ENCODE measurements at regions not wholly inside any gene's neighbourhood (a gene's known extent, or its start where the extent isn't known, plus 50 kb on each side); places are given as distances from the start of the nearest gene placed in this dataset.

DNA sequence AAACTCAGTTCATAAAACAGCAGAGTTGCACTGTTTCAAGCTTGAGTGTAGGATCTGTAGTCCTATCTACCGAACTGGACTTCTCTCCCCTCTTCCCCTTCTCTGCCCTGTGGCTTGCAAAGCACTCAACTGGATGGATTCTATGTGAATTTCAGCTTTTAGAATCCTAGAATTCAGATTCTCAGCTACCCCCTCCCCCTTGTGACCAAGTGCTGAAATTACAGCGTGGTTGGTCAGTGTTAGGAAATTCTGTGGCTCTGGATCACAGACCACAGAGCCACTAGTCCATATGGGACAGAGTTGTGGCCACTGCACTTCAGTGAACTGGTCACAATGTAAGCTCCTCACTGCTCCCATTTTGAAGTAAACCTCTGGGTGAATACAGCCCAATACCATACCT lies 64.6 kb upstream of the TRPC5 start:
- no peak for DNase-seq

GRCh38 chrX:112137276-112137675 lies 54.7 kb upstream of the TRPC5 start:
- no peak for DNase-seq
